Mesodermal cell (in vitro differentiated cells): ENCODE measurements at regions not wholly inside any gene's neighbourhood (a gene's known extent, or its start where the extent isn't known, plus 50 kb on each side); places are given as distances from the start of the nearest gene placed in this dataset.
"Not testable (repeated sequence)": the region's sequence is repeated elsewhere in the genome, so short reads cannot be mapped to it uniquely, and the experiment has no call there.

ENCODE experiments used
- H3K27ac ChIP-seq: 2 replicates; pipeline ENCODE4 v1.7.0; 2013; ENCODE audit warnings: mild to moderate bottlenecking, low read depth, low read length, moderate library complexity; ENCODE audit not compliant: severe bottlenecking
- H3K36me3 ChIP-seq: 2 replicates; pipeline ENCODE4 v1.7.1; 2013; ENCODE audit warnings: mild to moderate bottlenecking, low read length, moderate library complexity; ENCODE audit not compliant: control insufficient read depth, insufficient read depth
- H3K4me1 ChIP-seq: one replicate; pipeline ENCODE4 v1.7.1; 2013; ENCODE audit warnings: mild to moderate bottlenecking, low read length; ENCODE audit not compliant: insufficient read depth, control insufficient read depth, poor library complexity, severe bottlenecking
- H3K4me3 ChIP-seq: 2 replicates; pipeline ENCODE4 v1.7.0; 2013; ENCODE audit warnings: low read length, control low read depth, mild to moderate bottlenecking; ENCODE audit not compliant: insufficient read depth, poor library complexity, severe bottlenecking; ENCODE audit errors: extremely low read depth
- H3K9me3 ChIP-seq: 2 replicates; pipeline ENCODE4 v1.7.1; 2013; ENCODE audit warnings: mild to moderate bottlenecking, low read length, moderate library complexity; ENCODE audit not compliant: control insufficient read depth
- WGBS, 2 experiments: methylation state at CpG; one replicate each; pipeline ENCODE4 v1.1.5; 2013; ENCODE audit warnings: missing lambda C conversion rate in 2 of 2; ENCODE audit not compliant: insufficient coverage in 2 of 2; 5-methylcytosine and 5-hydroxymethylcytosine counted together

DNA sequence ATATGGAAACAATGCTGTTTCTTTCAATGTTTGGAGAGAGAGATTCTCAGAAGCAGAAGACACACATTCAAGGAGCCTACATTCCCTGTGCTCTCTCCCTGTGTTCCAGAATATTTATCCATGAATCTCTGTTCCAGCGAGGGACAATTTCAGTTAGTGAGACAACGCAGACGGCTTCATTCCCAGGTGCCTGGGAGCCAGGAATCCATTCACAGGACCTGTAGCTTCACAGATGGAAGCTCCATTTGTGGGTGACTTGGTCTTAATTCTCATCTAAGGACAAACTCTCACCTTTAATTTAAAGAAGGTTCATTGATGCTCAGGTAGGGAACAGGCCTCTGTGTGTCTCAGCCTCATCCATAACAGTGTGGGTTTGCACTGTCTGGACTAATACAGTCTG lies 1156.6 kb downstream of the RPIA start:
- peaks cover 20% of the 10 kb centered on the region for H3K9me3 ChIP-seq
- no peak overlapping the region for H3K27ac ChIP-seq
- no peaks in the 10 kb centered on the region for H3K36me3 ChIP-seq
- H3K4me3 ChIP-seq = no peak overlapping the region
- WGBS, 2 experiments = 84 to 91% methylated on average over 3 of the region's 3 CpGs
- H3K4me1 ChIP-seq = no peaks in the 10 kb centered on the region

DNA sequence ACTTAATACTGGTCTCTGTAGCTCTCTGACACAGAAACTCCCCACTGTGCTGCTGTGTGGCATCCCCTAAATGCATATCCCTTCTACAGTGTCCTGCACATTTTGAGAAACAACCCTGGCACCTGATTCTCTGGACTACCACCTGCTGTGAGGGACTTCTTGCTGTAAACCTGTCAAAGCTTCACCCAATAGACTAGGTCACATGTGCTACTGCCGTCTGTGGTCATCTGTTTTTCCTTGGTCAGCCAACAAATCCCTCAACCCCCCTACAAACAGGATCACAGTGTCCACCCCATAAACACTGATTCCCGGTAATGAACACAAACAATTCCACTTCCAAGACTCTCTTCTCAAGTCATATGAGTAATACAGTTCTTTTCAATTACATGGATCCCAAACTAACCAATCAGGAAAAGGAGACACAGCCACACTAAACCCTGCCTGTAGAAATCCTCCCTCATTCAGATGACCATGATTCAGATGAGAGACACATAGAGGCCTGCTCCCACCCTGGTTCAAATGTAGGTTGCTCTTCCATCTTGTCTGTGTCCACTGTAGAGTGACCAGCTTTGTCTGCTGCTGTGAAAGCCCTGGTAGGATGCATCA lies 1157.4 kb downstream of the RPIA start:
- H3K4me1 ChIP-seq = no peaks in the 10 kb centered on the region
- H3K27ac ChIP-seq = no peak overlapping the region
- H3K4me3 ChIP-seq = no peak overlapping the region
- H3K36me3 ChIP-seq = no peaks in the 10 kb centered on the region
- peaks cover 19% of the 10 kb centered on the region for H3K9me3 ChIP-seq
- 48 to 53% methylated on average over 2 of the region's 2 CpGs for WGBS, 2 experiments

DNA sequence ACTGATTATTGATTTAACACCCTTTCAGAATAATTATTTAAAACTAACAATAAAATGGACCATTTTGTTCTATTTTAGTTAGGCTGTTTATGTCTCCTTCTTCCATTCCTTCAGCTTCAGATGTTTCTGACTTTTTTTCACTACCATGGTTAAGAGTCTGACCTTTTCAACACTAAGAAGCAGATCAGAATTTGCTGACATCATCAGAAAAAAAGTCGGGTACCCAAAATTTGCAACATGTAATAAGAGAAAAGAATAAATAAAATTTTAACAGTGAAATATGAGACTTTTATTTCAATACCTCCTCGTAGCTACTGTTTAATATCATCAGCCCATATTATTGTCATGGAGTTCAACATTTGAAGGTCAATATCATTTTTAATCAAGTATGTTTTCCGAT lies 1158.3 kb downstream of the RPIA start:
- Histone ChIP-seq H3K4me3 (no peak overlapping the region), H3K27ac (no peak overlapping the region), H3K36me3 (no peaks in the 10 kb centered on the region), H3K4me1 (no peaks in the 10 kb centered on the region), H3K9me3 (peaks cover 10% of the 10 kb centered on the region)
- no CpG with 5 or more reads among the region's 3 CpGs for WGBS, 2 experiments

DNA sequence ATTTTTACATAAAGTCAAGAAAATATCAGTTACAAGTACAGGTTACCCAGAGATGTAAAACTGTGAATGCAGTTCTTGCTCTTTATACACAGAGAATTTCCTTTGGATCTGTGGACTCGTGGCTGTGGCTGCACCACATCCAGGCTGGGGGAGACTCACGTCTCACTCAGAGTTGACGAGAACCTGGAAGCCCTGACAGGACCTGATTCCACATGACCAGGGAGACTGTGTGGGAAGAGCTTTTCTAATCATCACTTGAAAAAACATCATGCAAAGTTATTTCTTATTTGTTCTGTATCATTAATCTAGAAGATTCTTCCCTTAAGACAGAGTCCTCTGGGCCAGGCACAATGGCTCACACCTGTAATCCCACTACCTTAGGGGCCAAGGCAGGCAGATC lies 1159.0 kb downstream of the RPIA start:
- Histone ChIP-seq H3K27ac (no peak overlapping the region), H3K4me1 (no peaks in the 10 kb centered on the region), H3K9me3 (peaks cover 7% of the 10 kb centered on the region), H3K4me3 (no peak overlapping the region), H3K36me3 (no peaks in the 10 kb centered on the region)
- 79 to 83% methylated on average over 2 to 3 of the region's 3 CpGs for WGBS, 2 experiments

DNA sequence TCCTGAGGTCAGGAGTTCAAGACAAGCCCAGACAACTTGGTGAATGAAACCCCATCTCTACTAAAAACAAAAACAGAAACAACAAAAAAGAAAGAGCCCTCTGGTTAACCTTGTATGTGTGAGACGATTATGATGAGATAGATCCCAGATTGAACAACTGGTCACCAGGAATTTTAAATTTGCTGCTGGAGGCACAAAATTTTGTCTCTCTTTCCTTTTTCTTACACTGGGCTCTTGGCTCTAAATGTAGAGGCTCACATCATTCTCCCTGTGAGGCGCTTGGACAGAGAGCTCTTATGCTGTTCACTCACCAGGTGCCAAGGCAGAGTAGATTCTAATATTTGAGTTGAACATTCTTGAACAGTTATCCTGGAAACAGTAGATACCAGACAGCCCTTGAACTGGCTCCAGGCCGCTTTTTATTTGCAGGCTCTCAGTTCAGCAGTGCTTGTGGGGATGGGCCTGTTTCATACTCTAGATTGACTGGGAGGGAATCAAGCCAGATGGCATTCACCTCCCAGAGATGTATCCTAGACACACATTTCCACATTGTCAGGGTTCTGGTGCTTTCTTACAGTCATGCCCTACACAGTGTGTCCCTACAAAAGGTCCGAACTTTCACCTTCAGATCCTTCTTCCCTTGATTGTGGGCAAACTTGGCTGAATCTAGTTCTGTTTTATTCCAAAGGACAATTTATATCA lies 1159.6 kb downstream of the RPIA start:
- no peak overlapping the region for H3K4me3 ChIP-seq
- WGBS, 2 experiments = 69% methylated on average over 4 of the region's 4 CpGs
- H3K36me3 ChIP-seq = no peaks in the 10 kb centered on the region
- no peak overlapping the region for H3K27ac ChIP-seq
- H3K4me1 ChIP-seq = no peaks in the 10 kb centered on the region
- peaks cover 5% of the 10 kb centered on the region for H3K9me3 ChIP-seq

DNA sequence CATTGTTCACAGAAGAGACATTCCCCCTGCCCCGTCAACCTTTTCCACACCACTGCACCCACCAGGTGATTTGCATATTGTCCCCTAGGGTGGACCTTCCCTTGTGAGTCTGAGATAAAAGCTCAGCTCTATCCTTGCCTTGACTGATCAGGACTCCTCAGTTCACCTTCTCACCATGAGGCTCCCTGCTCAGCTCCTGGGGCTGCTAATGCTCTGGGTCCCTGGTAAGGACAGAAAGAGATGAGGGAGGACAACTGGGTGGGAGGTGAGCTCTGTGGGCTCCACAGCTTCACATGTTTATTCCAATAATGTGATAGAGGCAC lies 1160.1 kb downstream of the RPIA start:
- 69 to 74% methylated on average over 1 of the region's 1 CpG for WGBS, 2 experiments
- no peak overlapping the region for H3K4me3 ChIP-seq

DNA sequence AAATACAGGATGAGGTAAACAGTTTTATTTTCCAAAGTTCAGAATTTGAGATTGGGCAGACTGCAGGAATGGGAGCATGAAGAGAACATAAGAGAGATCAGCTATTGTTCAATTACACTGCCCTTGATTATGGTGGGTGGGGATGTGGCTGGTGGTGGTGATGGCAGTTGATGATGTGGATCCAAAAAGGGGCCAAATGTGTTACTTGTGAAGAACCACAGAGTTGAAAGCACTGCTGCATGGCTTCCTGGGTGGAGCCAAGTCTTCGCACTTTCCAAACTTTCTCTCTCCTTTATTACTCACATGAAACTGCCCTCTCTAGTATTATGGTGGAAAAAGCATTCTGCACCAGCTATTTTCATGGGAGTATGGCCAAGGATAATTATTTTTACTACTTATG lies 1162.0 kb downstream of the RPIA start:
- H3K4me1 ChIP-seq, H3K4me3 ChIP-seq, H3K36me3 ChIP-seq, H3K9me3 ChIP-seq, H3K27ac ChIP-seq: not testable (repeated sequence)
- WGBS, 2 experiments = no CpG with 5 or more reads among the region's 1 CpG

More for the DNA sequence above, 1160.1 kb downstream of the RPIA start:
- Histone ChIP-seq H3K9me3 (peaks cover 5% of the 10 kb centered on the region), H3K27ac (no peak overlapping the region), H3K4me1 (no peaks in the 10 kb centered on the region), H3K36me3 (no peaks in the 10 kb centered on the region)

DNA sequence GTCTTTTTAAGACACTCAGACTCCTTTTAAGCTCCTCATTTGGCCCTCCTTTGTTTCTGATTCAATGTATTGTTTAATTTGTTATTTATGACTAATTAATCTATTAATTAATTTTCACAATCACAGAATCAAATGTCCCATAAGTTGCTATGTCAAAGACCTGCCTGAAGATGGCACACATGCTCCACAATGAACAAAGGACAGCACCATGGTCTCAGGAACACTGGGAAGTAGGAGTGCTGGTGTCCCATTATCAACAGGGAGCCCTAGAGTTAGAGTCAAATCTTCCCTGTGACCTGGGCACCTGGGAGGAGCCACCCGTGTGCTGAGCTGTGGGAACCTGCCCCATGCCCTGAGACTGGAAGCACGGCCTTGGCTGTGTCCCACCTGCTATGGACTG lies 1164.3 kb downstream of the RPIA start:
- H3K36me3 ChIP-seq, H3K4me3 ChIP-seq, H3K27ac ChIP-seq, H3K4me1 ChIP-seq, H3K9me3 ChIP-seq: not testable (repeated sequence)
- WGBS, 2 experiments = no CpG with 5 or more reads among the region's 2 CpGs

DNA sequence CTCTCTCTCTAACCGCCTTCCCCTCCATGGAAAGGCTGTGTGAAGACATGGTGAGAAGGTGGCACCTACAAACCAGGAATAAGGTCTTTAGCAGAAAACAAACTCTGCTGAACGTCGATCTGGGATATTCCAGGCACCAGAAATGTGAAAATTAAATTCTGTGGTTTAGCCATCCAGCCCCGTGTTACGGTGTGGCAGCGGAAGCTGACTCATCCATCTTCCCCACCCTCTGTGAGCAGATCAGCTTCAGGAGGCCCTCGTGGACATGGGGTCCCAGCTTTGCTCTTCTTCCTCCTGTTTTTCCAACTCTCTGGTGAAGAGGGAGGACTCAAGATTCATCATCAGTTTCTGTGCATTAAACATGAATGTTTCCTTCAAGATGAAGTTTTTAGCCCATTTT lies 1164.8 kb downstream of the RPIA start:
- not testable (repeated sequence) for H3K36me3 ChIP-seq, H3K27ac ChIP-seq, H3K4me1 ChIP-seq, H3K9me3 ChIP-seq, H3K4me3 ChIP-seq
- no CpG with 5 or more reads among the region's 7 CpGs for WGBS, 2 experiments

DNA sequence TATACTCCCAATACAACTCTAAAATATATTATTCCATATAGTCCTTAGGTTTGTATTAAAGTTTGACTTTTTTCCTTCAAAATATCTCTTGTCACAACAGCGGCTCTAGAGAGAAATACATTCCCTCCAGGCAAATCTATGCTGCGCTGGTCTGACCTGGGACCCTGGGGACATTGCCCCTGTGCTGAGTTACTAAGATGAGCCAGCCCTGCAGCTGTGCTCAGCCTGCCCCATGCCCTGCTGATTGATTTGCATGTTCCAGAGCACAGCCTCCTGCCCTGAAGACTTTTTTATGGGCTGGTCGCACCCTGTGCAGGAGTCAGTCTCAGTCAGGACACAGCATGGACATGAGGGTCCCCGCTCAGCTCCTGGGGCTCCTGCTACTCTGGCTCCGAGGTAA lies 1170.7 kb downstream of the RPIA start:
- not testable (repeated sequence) for H3K4me1 ChIP-seq, H3K4me3 ChIP-seq, H3K36me3 ChIP-seq, H3K9me3 ChIP-seq, H3K27ac ChIP-seq
- WGBS, 2 experiments = no CpG with 5 or more reads among the region's 5 CpGs

DNA sequence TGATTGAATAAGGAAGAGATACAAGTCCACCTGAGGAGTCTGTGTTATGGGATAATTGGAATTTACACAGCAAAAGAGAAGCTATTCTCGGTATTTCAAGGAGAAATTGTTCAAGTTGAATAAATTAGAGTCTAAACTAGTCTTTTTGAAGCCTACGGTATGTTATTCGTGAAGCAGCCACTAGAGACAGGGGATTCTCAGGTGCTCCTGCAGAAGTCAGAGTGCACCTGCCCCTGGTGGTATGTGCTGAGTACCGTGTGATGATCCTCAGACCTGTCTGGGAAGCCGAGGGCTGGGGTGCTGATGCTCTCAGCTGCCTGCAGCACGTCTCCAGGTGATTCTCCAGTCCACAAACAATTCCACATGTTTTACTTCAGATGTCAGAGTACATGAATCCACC lies 1171.7 kb downstream of the RPIA start:
- not testable (repeated sequence) for H3K36me3 ChIP-seq, H3K9me3 ChIP-seq, H3K27ac ChIP-seq, H3K4me1 ChIP-seq, H3K4me3 ChIP-seq
- no CpG with 5 or more reads among the region's 6 CpGs for WGBS, 2 experiments
